ENCODE measurements at regions not wholly inside any gene's neighbourhood (a gene's known extent, or its start where the extent isn't known, plus 50 kb on each side); places are given as distances from the start of the nearest gene placed in this dataset.

- CTCF ChIA-PET, result no interaction called here
- H3K27me3 Mint-ChIP-seq, result no peaks in the 10 kb centered on the region
These were observed 110.5 kb downstream of the AASDHPPT start for GRCh38 chr11:106187860-106188456.

DNA sequence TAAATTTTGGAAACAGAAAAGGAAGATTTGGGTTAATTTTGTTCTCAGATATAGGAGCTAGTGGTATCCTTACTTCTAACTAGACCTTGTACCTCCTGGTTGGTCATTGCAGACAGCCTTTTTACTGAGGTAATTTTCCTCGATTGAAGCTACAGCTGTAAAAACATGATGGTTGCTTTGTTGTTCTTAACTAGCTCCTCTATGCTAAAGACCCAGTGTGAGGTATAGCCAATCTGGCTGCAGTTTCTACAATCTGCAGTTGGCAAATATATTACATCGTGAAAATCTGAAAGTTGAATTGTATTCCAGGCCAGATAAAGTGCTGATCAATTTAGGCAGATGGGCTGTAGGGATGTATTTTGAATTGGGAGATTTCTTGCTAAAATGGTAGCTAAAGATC, 116.5 kb downstream of the AASDHPPT start:
- no peaks in the 10 kb centered on the region for H3K36me3 Mint-ChIP-seq (ENCODE audit: low read depth)
- ATAC-seq, result no peak
- CTCF ChIA-PET, result interaction anchor here (0.9 kb wide), 1 partner anchor 37 kb away, joined by 3 read pairs; no protein-coding TSS in a partner anchor
- H3K27me3 Mint-ChIP-seq, result no peaks in the 10 kb centered on the region
- H3K27ac Mint-ChIP-seq, result no peak overlapping the region
- DNase-seq, result no peak
- no peaks in the 10 kb centered on the region for H3K4me1 Mint-ChIP-seq (ENCODE audit: low read depth)
- no peak overlapping the region for H3K4me3 Mint-ChIP-seq
- H3K9me3 Mint-ChIP-seq, result no peaks in the 10 kb centered on the region
- TF ChIP-seq CTCF (IDR thresholded peaks at IDR 0.05), result no peak
- intact Hi-C loops (cut with micrococcal nuclease), result no loop called here
- POLR2A ChIA-PET, result interaction anchor here (0.6 kb wide), 1 partner anchor 70 kb away, joined by 3 read pairs; no protein-coding TSS in a partner anchor

More at GRCh38 chr11:106187860-106188456, 110.5 kb downstream of the AASDHPPT start:
- no peak for TF ChIP-seq CTCF (IDR thresholded peaks at IDR 0.05)
- H3K27ac Mint-ChIP-seq, result no peak overlapping the region
- DNase-seq, result no peak
- no peak for ATAC-seq
- no peaks in the 10 kb centered on the region for H3K9me3 Mint-ChIP-seq
- H3K4me1 Mint-ChIP-seq (ENCODE audit: low read depth), result no peaks in the 10 kb centered on the region
- no peaks in the 10 kb centered on the region for H3K36me3 Mint-ChIP-seq (ENCODE audit: low read depth)
- no peak overlapping the region for H3K4me3 Mint-ChIP-seq
- POLR2A ChIA-PET, result no interaction called here
- intact Hi-C loops (cut with micrococcal nuclease), result no loop called here

GRCh38 chr11:106197438-106197837, 120.0 kb downstream of the AASDHPPT start:
- Mint-ChIP-seq H3K27ac (no peak overlapping the region), H3K27me3 (no peaks in the 10 kb centered on the region), H3K9me3 (no peaks in the 10 kb centered on the region), H3K4me3 (no peak overlapping the region), H3K36me3 (ENCODE audit: low read depth) (no peaks in the 10 kb centered on the region), H3K4me1 (ENCODE audit: low read depth) (no peaks in the 10 kb centered on the region)
- ChIA-PET CTCF (no interaction called here), POLR2A (no interaction called here)
- TF ChIP-seq CTCF (IDR thresholded peaks at IDR 0.05), result no peak
- DNase-seq (no peak), ATAC-seq (no peak)
- intact Hi-C loops (cut with micrococcal nuclease), result no loop called here

GRCh38 chr11:106202935-106203620, 125.6 kb downstream of the AASDHPPT start:
- no peak for TF ChIP-seq CTCF (IDR thresholded peaks at IDR 0.05)
- Mint-ChIP-seq H3K4me1 (ENCODE audit: low read depth) (no peaks in the 10 kb centered on the region), H3K4me3 (no peak overlapping the region), H3K36me3 (ENCODE audit: low read depth) (no peaks in the 10 kb centered on the region), H3K27ac (no peak overlapping the region), H3K27me3 (no peaks in the 10 kb centered on the region), H3K9me3 (no peaks in the 10 kb centered on the region)
- CTCF ChIA-PET, result no interaction called here
- POLR2A ChIA-PET, result no interaction called here
- DNase-seq, result no peak
- intact Hi-C loops (cut with micrococcal nuclease), result no loop called here
- no peak for ATAC-seq

DNA sequence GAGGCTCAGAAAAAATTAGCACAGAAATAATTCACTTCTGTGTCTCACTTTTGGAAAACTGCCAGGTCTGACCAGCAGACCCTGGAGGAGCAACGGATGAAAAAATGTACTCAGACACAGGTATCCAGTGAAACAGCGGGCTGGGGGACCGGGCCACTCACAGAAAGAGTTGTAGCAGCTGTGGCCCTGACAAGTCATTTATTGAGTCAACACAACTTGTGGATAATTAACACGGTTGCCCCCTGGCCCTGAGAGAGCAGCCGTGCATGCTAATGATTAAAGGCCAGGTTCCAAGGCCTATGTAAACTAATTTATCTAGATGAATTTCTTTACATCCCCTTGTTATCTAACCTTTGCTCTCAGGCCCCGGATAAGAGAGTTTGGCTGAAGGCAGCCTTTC, 131.3 kb downstream of the AASDHPPT start:
- POLR2A ChIA-PET, result no interaction called here
- CTCF ChIA-PET, result interaction anchor here (0.7 kb wide), 1 partner anchor 17 kb away, joined by 3 read pairs; no protein-coding TSS in a partner anchor
- TF ChIP-seq CTCF (IDR thresholded peaks at IDR 0.05), result no peak
- Mint-ChIP-seq H3K4me1 (ENCODE audit: low read depth) (no peaks in the 10 kb centered on the region), H3K9me3 (no peaks in the 10 kb centered on the region), H3K27ac (no peak overlapping the region), H3K36me3 (ENCODE audit: low read depth) (no peaks in the 10 kb centered on the region), H3K4me3 (no peak overlapping the region), H3K27me3 (no peaks in the 10 kb centered on the region)
- ATAC-seq (no peak), DNase-seq (no peak)
- intact Hi-C loops (cut with micrococcal nuclease), result no loop called here

All from activated CD8-positive, alpha-beta T cell treated with anti-CD3 and anti-CD28 coated beads for 36 hours (primary cell).